HG02610 (cell line): ENCODE measurements at regions not wholly inside any gene's neighbourhood (a gene's known extent, or its start where the extent isn't known, plus 50 kb on each side); places are given as distances from the start of the nearest gene placed in this dataset.

Experiments
- ATAC-seq: cut with Tn5 transposase; IDR thresholded peaks from one replicate; pipeline ENCODE4 v1.9.1; 2021; ENCODE audit warnings: mild to moderate bottlenecking, moderate library complexity; ENCODE audit not compliant: unreplicated experiment

DNA sequence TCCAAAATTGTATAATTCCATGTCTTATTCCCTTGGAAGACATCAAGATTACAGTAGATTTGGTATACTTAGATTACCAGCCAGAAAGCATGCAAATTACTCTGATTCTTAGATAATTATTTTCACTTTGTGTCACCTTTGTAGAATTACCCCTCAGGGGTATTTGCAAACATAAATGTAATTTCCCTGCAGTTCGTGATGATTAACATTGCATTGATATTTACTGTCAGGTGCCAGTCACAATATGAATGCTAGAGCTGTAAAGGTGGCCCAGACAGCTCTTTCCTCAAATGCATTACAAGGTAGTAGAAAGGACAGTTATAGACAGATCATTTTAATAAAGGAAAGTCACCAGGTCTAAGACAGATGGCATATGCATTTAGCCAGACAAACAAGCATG is 1537.5 kb upstream of the PIK3C3 start:
- no peak for ATAC-seq

DNA sequence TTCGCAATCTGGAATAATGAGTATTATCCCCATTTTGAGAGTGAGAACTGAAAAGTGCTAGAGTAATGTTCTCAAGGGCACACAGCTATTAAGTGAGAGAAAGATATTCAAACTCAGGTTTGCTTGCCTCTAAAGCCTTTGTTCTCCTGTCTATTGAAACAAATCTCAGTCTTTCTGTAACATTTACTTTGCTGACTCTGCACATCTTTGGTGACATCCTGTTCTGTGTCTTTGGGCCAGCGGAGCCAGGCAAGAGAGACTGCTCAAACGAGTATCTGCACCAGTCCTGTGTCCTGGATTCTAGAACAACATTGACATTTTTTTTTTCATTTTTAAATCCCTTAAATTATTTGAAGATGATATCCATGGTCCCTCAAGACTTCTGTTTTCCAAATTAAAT is 1539.2 kb upstream of the PIK3C3 start:
- no peak for ATAC-seq

DNA sequence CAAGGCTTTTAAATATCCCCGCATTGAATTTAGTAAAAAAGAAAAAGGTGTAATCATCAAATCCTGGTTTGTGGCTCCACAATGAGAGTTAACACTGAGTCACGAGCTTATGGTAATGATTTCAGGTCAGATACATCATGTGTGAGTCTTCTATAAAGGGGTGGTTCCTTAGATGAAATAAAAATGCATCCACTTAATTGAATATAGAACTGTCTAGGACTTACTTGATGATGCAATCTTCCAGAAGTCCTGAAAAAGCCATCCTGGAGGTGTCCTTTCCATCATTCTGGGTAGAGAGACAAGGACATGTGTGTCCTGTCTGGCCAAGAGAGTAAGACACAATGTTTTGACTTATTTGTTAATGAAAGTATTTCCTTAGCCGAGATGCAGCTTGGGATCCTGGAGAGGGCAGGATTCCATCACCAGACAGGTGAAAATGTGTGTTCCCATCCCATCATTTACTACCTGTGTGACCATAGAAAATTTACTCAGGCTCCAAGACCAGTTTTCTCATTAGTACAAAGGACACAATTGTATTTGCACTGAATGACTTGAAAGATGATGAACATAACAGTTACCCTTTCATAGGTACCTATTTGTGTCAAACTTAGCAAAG is 1539.8 kb upstream of the PIK3C3 start:
- ATAC-seq = no peak

DNA sequence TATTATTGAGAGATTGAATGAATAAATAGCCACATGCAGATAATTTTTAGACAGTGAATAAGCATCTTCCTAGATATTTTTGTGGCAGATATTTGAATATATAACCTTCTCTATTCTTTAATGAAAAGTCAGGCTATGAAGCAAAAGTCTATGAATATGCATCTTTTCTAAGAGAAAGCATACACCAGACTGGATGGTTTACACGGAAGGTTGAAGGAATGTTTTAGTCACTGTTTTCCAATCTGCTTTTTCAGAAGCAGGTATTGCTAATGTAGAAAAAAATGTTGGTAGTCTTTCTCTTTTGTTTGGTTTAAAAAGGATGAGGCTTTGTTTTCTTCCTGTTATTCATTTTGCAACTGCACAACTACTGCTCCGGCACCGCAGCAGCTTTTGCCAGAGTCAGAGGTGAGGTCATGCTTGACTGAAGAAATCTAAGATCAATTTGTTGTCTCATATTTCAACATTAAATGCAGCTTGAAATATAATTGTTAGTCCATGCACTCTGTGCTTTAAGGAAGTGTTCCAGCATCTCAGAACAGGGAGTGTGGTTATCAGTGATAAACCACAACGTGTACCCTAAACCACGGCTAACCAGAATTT is 1540.8 kb upstream of the PIK3C3 start:
- ATAC-seq = no peak

DNA sequence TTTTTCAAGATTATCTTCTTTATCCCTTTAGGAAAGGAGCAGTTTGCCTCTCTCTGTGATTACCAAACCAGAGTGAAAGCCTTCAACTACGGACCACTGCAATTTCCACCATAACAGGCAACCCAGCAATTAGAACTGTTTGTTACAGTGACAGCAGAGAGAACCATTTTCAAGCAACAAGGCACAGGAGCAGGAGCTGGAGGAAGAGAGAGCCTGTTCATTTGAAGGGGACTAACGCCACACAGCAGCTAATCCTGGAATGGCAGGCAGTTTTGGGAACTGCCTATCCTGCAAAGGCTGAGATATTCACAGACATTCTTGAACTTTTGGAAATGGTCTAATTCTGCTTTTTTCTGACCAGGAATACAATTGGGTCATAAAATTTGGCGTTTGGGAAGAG is 1541.9 kb upstream of the PIK3C3 start:
- no peak for ATAC-seq

DNA sequence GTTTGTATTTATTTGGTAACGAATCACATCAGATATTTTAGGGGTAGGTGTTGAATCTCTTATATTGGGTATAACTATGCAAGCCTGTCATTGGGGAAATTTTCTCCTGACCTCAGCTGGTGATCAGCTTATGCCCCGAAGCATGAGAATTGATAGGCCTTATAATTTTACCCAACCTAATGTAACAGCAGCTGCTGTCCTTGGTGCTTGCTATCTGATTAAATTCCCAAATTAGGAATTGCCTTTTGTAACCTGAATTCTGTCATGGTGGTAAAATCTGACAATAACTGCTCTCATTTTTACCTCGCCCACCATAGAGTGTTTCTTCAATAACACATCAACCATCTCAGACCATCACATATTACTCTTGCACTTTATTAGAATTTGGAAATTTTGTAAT is 1542.6 kb upstream of the PIK3C3 start:
- no peak for ATAC-seq

DNA sequence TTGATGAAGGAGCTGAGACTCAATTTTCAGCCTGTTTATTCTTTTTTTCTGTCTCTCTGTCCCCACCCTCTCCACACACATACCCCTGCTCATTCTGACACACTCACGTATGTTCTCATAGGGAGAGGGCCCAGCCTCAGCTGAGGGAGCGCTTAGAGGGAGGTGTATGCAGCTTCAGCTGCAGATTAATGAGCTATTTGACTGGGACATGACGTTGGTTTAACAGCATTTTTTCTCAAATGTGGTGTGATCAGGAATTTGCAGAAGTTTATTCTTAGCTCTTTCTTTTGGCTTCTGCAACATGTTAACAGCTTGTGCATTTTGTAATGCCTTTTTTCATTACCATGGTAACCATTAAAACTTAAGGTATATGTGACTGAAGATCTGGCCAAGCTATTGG is 1547.1 kb upstream of the PIK3C3 start:
- no peak for ATAC-seq

DNA sequence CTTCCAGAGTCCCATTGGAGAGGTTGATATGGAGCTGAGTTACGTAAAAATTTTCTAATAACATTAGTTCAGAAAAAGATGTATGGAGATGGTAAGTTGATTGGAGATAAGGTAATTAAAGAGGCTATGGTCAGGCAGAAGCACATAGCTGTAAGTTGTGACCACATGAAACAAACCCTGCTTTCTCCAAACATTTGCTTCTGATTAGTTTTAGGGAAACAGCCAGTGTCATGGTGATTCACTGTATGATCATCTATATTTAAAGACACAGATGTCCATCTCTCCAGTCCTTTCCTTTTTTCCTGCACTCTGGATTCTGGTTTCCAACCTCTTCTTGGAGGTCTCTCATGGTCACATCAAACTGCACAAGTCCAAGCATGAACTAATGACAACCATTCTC is 1550.8 kb upstream of the PIK3C3 start:
- ATAC-seq = no peak

DNA sequence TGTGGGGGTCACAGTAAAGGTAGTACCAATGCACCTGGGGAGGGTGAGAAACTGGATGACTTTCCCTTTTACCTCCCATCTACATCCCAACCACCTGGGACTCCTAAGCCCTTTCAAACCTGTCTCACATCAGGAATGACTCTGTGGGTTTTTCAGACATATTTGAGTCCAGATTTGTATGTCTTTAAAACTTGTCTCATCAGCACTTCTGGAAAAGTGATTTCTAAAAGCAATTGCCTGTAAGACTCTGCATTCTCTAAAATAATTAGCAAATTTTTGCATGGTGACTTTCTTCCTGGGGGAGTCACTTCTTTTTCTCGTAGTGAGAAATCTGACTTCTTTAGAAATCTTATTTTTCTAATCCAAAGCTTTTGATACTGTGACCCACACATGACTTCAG is 1553.0 kb upstream of the PIK3C3 start:
- ATAC-seq = no peak

DNA sequence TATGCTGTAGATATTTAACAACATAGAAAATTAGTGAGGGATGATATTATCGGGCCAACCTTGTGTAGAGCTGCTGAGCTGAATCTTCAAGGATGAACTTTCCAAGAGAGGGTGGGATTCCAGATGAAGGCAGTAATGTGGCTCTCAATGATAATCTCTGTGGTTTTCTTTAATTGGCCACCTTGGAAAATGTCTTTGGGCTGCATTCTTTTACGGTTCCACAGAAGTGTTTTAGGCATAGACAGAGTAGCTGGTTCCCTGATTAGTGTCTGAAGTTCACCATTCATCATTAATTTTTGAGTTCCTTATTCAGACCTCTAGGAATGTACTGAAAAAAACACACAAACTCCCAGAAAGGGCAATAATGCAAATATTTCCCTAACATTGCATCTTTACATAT is 1566.9 kb upstream of the PIK3C3 start:
- ATAC-seq = no peak

DNA sequence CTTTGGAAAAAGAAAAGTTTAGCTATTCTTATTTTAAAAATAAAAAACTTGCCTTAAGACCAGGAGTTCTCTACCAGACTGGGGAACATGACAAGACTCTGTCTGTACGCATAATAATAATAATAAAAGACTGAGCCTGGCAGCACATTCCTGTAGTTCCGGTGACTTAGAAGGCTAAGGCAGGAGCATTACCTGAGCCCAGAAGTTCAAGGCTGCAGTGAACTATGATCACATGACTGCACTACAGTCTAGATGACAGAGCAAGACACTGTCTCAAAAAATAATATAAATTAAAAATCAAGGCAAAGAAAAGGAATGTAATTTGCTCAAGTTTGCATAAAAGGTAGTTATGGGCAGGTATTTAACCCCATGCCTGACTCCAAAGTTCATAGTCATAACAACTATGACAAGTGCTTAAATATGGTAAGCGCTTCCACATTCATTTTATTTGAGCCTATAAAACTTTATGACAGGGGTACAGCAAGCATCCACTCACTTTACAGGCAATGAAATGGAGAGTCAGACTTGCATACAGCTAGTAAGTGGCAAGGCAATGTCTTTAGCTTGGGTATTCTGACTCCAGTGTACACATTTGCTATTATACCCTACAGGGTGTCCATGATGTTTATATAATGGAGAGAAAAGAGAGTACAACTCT is 1567.8 kb upstream of the PIK3C3 start:
- ATAC-seq = no peak

DNA sequence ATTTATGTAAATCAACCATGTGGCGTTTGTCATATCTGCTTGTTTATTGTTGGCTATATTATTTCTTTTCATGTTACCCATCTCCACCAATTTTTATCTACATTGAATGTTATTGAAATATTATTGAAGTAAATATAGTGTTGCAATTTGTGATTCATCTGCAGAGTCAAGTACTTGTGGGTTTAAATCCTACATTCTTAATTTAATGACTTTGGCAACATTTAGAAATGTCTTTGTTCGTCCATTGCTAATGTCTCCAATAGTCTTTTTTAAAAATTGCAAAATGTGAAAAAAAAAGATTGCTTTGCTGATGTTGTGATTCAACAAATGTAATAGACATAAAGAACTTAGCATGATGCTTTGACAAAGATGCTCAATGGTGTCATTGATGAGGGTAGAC is 1572.8 kb upstream of the PIK3C3 start:
- ATAC-seq = no peak

DNA sequence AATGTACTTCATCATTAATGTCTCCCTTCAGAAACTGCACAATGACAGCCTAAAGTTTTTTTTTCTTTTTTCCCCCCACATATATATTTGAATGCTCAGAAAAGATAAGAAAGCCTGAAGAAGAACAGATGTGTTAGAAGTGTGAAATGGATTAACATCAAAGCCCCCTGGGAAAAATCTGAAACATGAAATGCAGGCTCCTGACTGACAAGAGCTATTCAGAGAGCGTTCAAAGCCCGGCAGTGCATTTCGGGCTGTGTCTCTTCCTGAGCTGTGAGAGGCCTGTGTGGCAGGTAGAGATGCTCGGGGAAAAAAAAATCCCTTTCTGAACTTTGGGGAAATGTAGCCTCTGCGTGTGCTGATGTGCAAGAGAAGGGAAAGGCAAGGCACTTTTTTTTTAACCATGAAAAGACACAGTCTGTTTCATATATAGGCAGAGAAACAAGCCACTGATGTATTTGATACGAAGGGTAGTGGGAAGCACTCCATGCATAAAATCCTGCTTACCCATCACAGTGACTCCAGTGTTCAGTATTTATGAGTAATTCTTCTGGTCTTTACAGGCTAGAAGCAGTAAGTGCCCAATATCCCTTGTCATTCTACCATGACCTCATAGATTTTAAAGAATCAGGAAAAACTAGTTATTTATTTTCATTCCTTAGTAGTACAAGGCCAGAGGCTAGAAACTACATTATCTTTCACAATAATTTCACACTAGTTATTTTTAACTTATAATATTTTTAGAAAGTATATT is 1574.2 kb upstream of the PIK3C3 start:
- no peak for ATAC-seq

DNA sequence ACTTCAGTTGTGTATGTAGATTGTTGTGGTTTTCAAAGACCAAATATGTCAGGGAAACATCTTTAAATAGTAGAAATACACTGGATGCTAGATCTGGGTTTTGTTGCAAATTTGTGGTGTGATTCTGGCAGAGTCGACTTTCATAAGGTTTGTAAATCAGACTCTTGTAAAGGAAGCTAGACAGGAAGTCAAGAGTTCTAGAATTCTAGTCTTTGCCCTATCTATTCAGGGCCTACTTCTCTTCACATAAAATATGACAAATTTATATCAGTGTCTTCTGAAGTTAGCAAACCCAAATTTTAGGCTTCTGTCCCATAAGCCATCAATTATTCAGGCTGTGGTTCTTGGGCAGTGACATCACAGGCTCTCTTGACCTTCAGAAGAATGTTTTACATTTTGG is 1579.2 kb upstream of the PIK3C3 start:
- ATAC-seq = no peak

DNA sequence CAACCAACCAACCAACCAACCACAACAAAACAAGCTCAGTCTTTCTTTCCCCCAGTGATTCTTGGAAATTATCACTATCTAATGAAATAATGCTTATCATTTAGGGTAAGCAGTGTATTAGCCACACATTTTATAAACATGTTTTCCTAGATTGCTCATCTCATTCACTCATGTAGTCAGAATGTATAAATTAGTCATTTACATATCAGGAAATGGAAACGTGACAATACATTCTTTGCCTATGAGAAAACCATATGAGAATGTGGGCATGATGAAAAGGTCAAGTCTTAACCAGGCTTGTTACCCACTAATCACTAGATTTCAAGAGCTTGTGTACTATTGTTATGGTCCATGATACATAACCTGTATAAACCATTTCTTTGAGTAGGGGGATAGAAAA is 1583.4 kb upstream of the PIK3C3 start:
- ATAC-seq = no peak

DNA sequence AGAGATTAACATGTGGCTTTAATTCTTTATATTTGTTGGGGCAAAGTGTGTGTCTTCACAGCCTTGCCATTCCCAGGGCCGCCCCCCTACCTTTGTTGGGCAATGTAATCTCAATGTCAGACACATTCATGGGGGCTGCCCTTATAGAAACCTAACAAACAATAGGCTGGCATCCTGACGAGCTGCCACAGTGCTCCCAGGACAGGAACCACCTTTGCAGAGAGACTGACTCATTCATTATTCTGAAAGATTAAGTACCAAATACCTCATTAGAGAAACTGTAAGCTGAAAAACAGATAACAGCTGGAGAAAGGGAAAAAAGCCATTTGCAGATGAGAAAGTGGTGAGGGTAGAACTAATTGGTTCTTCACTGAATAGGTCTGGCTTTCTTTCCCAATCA is 1587.5 kb upstream of the PIK3C3 start:
- ATAC-seq = no peak

DNA sequence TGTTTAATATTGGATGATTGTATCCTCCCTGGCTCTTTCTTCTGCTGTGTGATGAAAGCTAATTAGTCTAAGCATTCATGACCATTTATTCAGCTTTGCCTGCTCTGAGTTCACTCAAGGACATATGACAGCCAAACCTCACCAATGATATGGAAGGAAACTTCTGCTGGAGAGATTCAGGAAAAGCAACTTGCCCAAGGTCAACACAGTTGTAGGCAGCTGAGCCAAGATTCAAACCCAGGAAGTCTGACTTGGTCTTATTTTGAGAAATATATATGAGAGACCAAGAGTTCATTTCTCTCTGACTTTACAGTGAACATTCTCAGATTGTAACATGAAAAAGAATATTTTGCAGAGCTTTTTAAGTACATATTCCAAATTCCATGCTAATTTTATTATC is 1588.5 kb upstream of the PIK3C3 start:
- ATAC-seq = no peak

DNA sequence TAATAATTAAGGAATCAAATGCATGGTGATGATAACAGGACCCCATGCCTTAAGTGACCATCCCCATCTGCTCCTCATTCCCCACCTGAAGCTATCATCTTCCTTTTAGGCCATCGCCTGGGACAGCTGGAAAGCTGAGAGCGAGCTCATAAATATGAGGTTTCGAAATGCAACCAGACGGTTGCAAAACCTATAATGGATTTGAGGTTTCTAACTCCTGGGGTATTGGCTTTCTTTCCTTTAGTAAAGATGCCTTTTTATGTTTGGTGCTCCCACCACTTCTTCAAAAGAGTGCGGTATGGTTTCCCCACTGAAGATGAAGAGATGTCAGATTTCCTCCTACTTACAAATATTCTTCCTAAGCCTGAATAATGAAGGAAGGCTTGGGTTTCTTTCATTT is 1589.5 kb upstream of the PIK3C3 start:
- no peak for ATAC-seq

DNA sequence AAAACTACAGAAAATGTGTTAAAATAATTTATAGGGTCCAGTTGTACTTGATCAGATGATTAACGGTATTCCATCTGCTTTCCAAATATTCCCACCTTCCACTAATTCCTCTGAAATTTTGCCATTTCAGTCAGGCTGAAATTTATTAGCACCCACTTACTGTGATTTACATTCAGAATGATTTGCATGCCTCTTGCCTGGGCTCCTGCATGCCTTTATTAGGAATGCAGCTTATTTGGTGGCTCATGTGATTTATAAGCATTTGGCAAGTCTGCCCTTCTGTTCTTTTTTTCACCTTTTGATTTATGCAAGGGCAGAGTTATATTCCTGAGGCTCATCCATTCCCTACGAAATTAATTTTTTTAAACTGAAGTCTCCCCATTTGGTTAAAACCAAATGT is 1594.5 kb upstream of the PIK3C3 start:
- no peak for ATAC-seq

DNA sequence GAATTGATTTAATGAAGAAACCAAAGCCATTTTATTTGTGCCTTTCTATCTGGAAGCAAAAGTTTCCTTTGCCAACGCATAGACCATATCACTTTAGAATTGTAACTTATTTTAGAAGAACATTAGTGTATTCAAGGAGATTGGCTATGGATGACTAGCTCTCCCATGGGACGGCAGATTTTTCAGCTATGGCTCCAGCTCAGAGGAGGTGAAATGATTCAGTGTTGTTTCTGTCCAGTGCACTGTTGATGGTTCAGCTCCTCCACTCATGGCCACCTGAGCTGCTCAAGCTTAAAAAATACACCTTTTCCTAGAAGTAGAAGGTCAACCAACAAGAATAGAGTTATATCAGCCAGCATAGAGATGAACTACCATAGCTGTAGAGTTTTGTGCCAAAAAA is 1597.5 kb upstream of the PIK3C3 start:
- no peak for ATAC-seq

DNA sequence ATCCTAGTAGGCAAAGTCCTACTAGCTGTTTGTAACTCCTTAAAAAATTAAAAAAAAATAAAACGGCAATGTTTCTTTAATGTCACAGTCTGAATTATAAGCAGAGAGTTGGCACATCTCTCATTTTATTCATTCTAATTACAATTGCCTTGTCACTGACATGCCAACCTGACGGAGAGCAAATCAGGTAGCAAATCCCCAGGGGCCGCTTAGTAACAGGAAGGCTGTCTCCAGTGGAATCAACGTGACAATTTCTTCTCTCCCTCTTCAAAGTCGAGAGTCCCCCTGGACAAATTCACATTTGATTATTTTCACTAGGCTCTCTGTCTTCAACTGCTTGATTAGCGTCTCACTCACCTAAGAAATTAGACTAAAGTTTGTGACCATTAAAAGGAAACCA is 1598.9 kb upstream of the PIK3C3 start:
- ATAC-seq = no peak

DNA sequence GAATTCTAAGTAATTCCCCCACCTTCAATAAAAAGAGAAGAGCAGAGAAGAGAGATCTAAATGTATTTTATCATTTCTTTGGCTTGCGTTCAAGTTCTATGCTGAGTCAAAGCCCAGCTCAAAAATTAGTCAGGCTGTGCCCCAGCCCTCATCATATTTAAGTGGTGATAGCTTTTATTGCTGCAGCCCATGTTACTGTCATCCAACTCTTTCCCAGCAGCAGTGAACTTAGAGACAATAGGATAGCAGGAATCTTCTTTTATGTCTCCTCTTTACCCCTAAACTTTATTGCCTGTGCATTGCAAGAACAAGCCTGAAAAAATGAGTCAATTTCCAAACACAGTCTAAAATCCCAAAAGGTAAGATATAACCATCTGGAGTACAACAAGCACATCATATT is 1599.3 kb upstream of the PIK3C3 start:
- ATAC-seq = no peak
